ELF-1 (cell line): ENCODE measurements at regions not wholly inside any gene's neighbourhood (a gene's known extent, or its start where the extent isn't known, plus 50 kb on each side); places are given as distances from the start of the nearest gene placed in this dataset.

Experiments used
- DNase-seq: peaks from one replicate; pipeline ENCODE4 v3.0.0-alpha.2; 2016; ENCODE audit warnings: low read depth, low spot score

GRCh38 chr21:27146268-27146667 lies 179.4 kb upstream of the ADAMTS5 start:
- no peak for DNase-seq

- no peak for DNase-seq
Observed at GRCh38 chr21:27145134-27145798, 178.4 kb upstream of the ADAMTS5 start.

DNA sequence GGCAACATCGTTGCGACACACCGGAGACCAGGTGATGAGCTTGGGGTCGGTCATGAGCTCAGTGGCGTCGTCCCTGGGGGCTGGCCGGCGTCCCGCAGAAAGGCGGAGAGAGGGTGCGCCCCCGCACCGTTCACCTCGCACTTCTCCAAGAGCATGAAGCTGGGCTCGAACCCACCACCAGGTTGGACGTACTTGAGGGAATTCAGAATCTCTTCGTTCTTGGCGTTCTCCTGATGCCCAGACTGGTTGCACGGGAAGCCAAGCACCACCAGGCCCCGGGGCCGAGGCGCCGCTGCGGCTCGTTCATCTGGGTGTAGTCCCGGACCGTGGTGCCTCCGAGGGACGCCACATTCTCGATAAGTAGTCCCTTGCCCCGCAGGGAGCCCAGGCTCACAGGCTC lies 176.6 kb upstream of the ADAMTS5 start:
- DNase-seq, result no peak

DNA sequence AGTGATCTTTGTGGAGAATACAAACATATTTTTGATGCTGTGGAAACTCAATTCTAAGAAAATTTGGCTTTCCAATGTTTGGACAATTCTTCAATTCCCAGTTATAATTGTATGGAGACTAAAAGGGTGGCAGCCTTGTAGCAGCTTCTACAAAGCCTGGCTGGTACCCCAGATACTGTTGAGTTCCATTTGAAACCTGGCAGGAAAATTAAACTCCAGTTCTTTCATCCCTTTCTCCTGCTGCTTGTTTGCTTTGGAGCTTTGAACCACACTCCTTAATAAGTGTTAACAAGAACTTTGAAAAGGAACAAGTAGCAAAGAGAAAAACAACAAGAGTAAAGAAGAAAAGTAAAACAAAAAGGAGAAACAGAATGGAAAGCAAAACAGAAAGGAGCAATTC lies 172.6 kb upstream of the ADAMTS5 start:
- no peak for DNase-seq

GRCh38 chr21:27134516-27134915 lies 167.6 kb upstream of the ADAMTS5 start:
- DNase-seq, result no peak

DNA sequence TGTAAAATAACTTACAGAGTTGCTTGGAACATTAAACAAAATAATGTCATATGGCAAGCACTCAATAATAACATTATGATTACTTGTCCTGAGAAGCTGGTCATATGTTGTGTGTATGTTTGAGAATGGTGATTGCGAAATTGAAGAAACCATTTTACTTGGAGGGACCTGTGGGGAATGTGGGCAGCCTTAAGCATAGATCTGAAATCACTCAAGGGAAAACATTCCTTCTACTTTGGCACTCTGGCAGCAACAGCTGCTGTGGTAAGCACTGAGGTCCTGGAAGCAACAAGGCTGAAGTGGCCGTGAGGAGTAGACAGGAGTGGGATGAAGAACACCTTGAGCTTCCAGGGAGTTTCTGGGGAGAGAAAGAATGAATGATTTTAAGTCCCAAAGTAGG lies 165.4 kb upstream of the ADAMTS5 start:
- no peak for DNase-seq

DNA sequence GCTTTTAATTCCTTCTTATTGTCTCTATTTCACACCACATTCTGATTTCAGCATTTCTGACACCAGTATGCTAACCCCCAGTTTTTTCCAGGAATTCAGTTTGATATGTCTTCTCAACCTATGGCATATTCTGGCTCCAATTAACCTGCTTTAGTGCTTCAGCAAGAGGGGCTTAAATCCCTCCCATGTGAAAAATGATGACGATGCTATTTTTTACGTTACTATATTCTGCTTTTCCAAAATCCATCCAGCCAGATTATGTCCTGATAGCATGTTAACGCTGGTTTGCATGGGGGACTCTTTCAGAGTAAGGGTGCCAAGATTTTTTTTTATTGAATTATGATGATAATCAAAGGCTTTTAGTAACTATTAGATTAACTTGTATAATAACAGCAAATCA lies 163.3 kb upstream of the ADAMTS5 start:
- no peak for DNase-seq

DNA sequence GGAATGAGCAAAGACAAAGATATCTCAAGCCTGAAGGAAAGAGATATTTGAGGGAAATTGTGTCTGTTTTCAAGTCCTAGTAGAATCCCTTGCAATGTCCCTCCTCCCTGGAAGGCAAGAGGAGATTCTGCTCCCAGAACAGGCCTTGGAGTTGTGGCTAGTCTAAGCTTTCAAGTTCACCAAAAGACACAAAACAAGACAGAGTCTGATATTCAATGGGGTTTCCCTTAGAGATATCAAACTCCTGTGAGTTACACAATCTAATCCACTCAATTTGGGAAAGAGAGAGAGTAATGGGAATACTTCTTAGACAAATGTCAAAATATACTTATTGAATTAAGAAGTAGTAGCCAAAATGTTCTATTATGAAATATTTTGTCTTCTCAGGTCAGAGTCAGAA lies 162.8 kb upstream of the ADAMTS5 start:
- DNase-seq, result no peak

DNA sequence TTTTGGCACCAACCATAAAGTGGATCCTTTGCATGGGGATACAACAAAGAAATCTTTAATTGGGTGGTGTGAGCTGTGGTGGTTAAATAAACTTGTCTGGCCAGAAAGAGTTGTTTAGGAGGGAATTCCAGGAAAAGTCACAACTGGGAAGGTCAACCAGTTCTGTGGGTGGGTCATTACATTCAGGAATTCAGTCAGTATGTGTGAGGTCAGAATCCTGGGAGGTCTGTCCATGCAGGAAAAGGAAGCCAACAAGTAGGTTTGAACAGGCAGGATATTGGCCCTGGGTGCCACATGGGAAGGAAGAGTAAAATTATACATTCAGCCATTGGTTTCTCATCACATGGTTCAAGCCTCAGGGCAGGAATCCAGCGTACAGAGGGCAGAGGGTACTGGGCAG lies 162.3 kb upstream of the ADAMTS5 start:
- peak; percentile 49 for DNase-seq

DNA sequence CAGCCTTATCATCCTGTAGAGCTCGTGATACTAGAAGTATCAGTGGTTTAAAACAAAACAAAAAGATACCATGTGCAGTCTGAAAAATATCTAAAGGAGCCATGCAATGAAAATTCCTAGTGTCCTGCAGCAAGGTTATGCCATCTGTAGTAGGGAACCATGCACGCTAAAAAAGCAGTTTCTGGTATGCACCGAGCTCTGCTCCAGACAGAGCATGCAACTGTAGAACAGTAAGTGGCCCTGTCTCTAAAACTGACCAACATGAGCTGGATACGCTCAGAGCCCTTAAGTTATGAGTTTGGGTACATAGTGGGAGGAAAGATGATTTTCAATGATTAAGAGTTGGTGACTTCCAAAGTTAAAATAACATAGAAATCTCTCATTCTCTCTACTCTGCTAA lies 159.3 kb upstream of the ADAMTS5 start:
- no peak for DNase-seq

GRCh38 chr21:27122686-27123085 lies 155.8 kb upstream of the ADAMTS5 start:
- DNase-seq, result no peak

- DNase-seq, result no peak
Observed at GRCh38 chr21:27114111-27114510, 147.2 kb upstream of the ADAMTS5 start.

DNA sequence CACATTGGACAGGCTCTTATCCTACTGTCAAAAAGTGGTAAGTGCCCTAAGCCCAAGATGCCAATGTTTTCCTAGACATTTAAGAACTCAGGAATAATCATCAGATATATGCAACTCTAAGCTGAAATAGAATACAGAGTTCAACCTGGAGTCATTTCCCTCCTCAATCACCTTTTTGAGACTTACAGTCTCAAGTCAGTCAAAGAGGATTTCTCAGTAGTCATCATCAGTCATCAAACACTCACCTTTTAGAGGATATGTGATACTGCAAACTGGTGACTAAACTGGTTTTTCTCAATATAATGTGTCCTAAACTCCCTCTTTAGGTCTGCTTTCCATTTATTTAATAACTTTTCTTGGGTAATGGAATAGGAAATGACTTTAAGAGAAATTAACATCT lies 145.3 kb upstream of the ADAMTS5 start:
- no peak for DNase-seq

GRCh38 chr21:27110956-27111355 lies 144.1 kb upstream of the ADAMTS5 start:
- DNase-seq, result no peak

DNA sequence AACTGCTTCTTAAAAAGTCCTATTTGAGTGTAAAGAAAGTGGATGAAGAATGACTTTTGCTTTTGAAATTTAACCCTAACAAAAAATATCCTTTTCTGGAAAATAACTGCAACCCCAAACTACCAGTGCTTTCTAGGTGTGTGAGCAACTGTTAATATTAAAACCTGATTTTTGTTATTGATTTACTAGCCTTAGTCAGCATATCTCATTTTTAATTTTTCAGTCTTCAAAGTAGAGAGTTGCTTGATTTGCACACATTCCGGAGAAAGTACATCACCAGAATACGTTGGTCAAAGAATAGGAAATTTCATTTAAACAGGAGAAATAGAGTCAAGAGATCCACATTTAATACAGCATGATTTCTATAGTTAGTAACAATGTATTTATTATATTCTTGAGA lies 141.8 kb upstream of the ADAMTS5 start:
- no peak for DNase-seq

DNA sequence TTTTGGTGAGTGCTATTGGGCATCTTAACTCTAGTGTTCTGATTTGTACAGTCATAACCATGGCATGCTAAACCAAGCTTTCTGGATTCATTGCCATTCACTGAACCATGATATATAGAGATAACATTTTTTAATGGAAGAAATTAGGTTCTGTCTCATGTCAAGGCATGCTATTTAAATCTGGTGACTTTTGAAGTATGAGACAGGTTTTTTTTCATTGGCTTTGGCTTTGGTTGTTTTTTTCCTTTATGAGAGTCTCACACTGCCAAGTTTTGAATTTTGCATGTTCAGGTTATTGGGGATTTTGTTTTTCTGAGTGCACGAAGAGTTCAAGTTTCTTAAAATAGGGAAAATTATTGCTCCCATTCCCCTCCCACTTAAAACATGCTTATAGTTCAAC lies 141.3 kb upstream of the ADAMTS5 start:
- DNase-seq, result no peak

- DNase-seq, result no peak
Observed at GRCh38 chr21:27104846-27105431, 138.1 kb upstream of the ADAMTS5 start.

DNA sequence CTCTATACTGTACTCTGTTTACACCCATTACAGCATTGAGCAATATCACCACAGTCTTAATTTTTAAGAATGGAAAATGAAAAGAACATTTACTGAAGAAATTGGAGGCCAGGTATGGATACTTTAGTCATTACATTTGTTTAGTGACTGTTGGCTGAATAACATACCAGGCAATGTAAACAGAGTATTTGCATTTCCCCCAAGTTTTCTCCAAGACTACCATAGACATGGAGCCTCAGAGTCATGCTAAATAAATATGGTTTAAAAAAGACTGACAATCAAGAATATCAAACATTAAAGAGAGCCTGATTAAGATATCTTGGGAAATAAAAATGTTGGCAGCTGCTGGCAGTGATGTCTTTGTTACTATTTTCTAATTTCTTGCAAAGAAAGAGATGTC lies 136.9 kb upstream of the ADAMTS5 start:
- no peak for DNase-seq

GRCh38 chr21:27101523-27101922 lies 134.6 kb upstream of the ADAMTS5 start:
- no peak for DNase-seq

DNA sequence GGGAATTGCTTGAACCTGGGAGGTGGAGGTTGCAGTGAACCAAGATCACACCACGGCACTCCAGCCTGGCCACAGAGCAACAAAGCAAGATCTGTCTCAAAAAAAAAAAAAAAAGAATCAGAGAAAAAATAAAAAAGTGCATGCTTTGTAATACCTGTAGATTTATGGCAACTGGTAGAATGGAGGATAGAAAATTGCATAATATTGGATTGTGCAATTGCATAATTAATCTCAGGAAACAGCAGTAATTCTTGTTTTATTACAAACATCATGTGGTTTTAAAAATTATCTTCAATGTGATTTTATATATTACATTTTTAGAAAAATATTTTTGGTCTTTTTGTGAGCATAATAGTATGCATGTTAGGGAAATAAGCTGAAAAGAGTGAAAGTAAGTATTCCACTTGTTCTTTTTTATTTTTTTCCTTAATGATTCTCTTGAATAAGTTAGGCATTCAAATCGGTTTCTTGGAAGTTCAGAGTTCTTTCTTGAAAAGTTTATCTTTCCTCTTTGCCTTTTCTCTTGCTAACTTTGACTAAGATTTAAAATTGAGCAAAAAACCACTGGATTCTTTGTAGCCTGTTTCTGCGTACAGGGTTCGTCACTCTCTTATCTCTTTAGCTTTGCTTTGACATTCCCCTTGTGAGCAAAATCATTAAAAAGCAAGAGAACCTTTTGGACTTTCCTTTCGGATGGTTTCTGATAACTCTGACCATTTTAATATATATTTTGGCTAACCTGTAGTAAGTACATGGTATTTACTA lies 127.5 kb upstream of the ADAMTS5 start:
- no peak for DNase-seq

GRCh38 chr21:27086630-27087029 lies 119.7 kb upstream of the ADAMTS5 start:
- DNase-seq, result no peak

DNA sequence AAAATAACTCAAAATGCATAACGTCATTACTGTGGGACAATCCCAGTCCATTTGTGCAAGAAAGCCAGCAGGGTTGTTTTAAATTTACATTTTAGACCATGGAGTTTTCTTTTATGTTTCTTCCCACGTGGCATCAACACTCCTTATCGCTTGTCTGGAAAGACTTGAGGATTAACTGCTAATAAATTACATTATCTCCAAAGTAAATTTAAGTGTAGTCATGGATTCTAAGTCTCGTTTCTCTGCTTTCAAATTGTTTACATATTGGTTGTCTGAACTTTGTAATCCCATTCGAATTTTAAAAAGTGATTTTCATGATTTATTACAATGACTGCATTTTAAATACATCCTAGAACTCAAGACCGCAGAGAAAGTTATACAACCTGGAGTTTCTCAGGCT lies 119.3 kb upstream of the ADAMTS5 start:
- DNase-seq, result no peak

- no peak for DNase-seq
Observed at GRCh38 chr21:27085387-27085786, 118.5 kb upstream of the ADAMTS5 start.
